ENCODE measurements at regions not wholly inside any gene's neighbourhood (a gene's known extent, or its start where the extent isn't known, plus 50 kb on each side); places are given as distances from the start of the nearest gene placed in this dataset.

DNA sequence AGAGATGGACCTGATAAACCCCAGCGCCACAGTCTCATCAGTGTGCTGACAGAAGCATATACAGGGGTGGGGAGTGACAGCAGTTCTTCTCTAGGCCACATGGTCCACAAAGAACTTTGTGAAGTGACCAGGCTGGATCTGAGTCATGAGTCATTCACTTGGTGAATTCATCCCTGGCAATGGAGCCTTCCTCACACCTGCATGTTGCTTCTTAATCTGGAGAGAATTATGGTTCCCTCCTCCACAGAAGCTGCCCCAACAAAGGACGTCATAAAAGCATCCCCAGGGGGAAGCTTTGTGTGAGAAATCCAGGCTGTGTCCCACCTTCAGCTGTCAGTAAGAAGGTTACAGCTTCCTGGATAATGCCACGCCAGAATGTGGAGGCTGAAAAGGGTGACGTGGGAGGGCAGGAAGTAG, 215.6 kb upstream of the MAF start:
- ATAC-seq (ENCODE audit: poor library complexity) (no peak), DNase-seq (no peak)
- Mint-ChIP-seq H3K36me3 (ENCODE audit: low read depth) (no peaks in the 10 kb centered on the region), H3K27me3 (peaks cover 5% of the 10 kb centered on the region), H3K4me3 (no peak overlapping the region), H3K4me1 (ENCODE audit: low read depth) (no peaks in the 10 kb centered on the region), H3K9me3 (no peaks in the 10 kb centered on the region), H3K27ac (no peak overlapping the region)
- Histone ChIP-seq H3K4me1 (ENCODE audit: insufficient read depth, low read length) (no peaks in the 10 kb centered on the region), H3K27ac (ENCODE audit: low read depth in 1 of 2, low read length in 2 of 2) (no peak overlapping the region), H3K36me3 (ENCODE audit: insufficient read depth, low read length) (no peaks in the 10 kb centered on the region), H3K27me3 (ENCODE audit: control insufficient read depth in 1 of 2, insufficient read depth in 2 of 2, low read length in 2 of 2) (no peaks in the 10 kb centered on the region), H3K4me3 (ENCODE audit: low read length) (no peak overlapping the region), H3K9me3 (ENCODE audit: control insufficient read depth in 1 of 2, insufficient read depth in 1 of 2, low read length in 2 of 2) (no peaks in the 10 kb centered on the region)
- ChIA-PET POLR2A (no interaction called here), CTCF (no interaction called here)
- TF ChIP-seq, protein P1, sequence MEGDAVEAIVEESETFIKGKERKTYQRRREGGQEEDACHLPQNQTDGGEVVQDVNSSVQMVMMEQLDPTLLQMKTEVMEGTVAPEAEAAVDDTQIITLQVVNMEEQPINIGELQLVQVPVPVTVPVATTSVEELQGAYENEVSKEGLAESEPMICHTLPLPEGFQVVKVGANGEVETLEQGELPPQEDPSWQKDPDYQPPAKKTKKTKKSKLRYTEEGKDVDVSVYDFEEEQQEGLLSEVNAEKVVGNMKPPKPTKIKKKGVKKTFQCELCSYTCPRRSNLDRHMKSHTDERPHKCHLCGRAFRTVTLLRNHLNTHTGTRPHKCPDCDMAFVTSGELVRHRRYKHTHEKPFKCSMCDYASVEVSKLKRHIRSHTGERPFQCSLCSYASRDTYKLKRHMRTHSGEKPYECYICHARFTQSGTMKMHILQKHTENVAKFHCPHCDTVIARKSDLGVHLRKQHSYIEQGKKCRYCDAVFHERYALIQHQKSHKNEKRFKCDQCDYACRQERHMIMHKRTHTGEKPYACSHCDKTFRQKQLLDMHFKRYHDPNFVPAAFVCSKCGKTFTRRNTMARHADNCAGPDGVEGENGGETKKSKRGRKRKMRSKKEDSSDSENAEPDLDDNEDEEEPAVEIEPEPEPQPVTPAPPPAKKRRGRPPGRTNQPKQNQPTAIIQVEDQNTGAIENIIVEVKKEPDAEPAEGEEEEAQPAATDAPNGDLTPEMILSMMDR (IDR thresholded peaks at IDR 0.05), result no peak
- intact Hi-C loops (cut with DNase I, micrococcal nuclease), result no loop called here

DNA sequence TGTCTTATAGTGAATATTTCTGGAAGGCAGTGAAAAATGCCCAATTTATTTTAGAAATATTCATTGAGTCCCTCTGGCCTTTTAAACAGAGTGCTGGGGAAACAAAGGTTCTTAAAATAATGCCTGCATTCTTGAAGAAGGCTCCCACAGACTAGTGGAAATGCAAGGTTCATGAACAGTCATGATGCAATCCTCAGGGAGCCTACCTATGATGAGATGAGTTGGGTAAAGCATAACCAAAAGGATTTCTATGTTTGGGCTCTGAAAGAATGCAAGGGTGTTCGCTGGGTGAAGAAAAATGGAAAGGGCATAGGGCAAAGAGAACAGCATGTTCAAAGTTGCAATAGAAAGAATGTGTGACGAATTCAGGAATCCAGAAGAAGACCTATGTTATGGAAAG, 214.5 kb upstream of the MAF start:
- ChIA-PET CTCF (no interaction called here), POLR2A (no interaction called here)
- Histone ChIP-seq H3K36me3 (ENCODE audit: insufficient read depth, low read length) (no peaks in the 10 kb centered on the region), H3K9me3 (ENCODE audit: control insufficient read depth in 1 of 2, insufficient read depth in 1 of 2, low read length in 2 of 2) (no peaks in the 10 kb centered on the region), H3K4me1 (ENCODE audit: insufficient read depth, low read length) (no peaks in the 10 kb centered on the region), H3K27me3 (ENCODE audit: control insufficient read depth in 1 of 2, insufficient read depth in 2 of 2, low read length in 2 of 2) (no peaks in the 10 kb centered on the region), H3K27ac (ENCODE audit: low read depth in 1 of 2, low read length in 2 of 2) (no peak overlapping the region), H3K4me3 (ENCODE audit: low read length) (no peak overlapping the region)
- Mint-ChIP-seq H3K4me3 (no peak overlapping the region), H3K27ac (no peak overlapping the region), H3K9me3 (no peaks in the 10 kb centered on the region), H3K4me1 (ENCODE audit: low read depth) (no peaks in the 10 kb centered on the region), H3K36me3 (ENCODE audit: low read depth) (no peaks in the 10 kb centered on the region), H3K27me3 (peaks cover 9% of the 10 kb centered on the region)
- ATAC-seq (ENCODE audit: poor library complexity) (no peak), DNase-seq (no peak)
- TF ChIP-seq, protein P1 (IDR thresholded peaks at IDR 0.05), result no peak
- intact Hi-C loops (cut with DNase I, micrococcal nuclease), result no loop called here

DNA sequence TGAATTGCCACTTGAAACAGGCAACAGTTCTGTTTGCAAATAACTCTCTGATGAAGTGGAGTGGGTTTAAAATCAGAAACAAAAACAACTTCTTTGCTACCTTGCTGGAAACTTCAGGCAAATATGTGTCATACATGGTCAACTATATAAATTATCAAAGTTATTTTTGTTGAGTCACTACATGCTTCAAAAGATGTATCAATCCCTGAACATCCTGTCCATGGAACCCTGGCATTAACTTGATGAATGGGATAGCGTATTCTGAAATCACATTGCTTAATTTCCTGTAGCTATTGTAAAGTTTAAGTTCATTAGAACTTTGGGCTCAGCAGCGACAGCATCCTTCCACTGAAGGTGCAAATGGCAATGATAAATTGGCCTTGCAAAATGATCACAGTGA, 213.6 kb upstream of the MAF start:
- Mint-ChIP-seq H3K27ac (no peak overlapping the region), H3K4me1 (ENCODE audit: low read depth) (no peaks in the 10 kb centered on the region), H3K27me3 (peaks cover 9% of the 10 kb centered on the region), H3K9me3 (no peaks in the 10 kb centered on the region), H3K4me3 (no peak overlapping the region), H3K36me3 (ENCODE audit: low read depth) (no peaks in the 10 kb centered on the region)
- Histone ChIP-seq H3K4me3 (ENCODE audit: low read length) (no peak overlapping the region), H3K27me3 (ENCODE audit: control insufficient read depth in 1 of 2, insufficient read depth in 2 of 2, low read length in 2 of 2) (no peaks in the 10 kb centered on the region), H3K27ac (ENCODE audit: low read depth in 1 of 2, low read length in 2 of 2) (no peak overlapping the region), H3K9me3 (ENCODE audit: control insufficient read depth in 1 of 2, insufficient read depth in 1 of 2, low read length in 2 of 2) (no peaks in the 10 kb centered on the region), H3K36me3 (ENCODE audit: insufficient read depth, low read length) (no peaks in the 10 kb centered on the region), H3K4me1 (ENCODE audit: insufficient read depth, low read length) (no peaks in the 10 kb centered on the region)
- DNase-seq (no peak), ATAC-seq (ENCODE audit: poor library complexity) (no peak)
- CTCF ChIA-PET, result no interaction called here
- TF ChIP-seq, protein P1 (IDR thresholded peaks at IDR 0.05), result no peak
- intact Hi-C loops (cut with DNase I, micrococcal nuclease), result no loop called here
- POLR2A ChIA-PET, result no interaction called here

All from CD4-positive, alpha-beta T cell (primary cell).